Middle frontal gyrus (tissue), 1 donor: ENCODE measurements at regions not wholly inside any gene's neighbourhood (a gene's known extent, or its start where the extent isn't known, plus 50 kb on each side); places are given as distances from the start of the nearest gene placed in this dataset.

Experiments used
- DNase-seq: peaks from one replicate; pipeline ENCODE4 v3.0.0-alpha.2; 2015; ENCODE audit warnings: low spot score; ENCODE audit errors: extremely low spot score

GRCh38 chr2:5370158-5370557 lies 322.0 kb upstream of the SOX11 start:
- no peak for DNase-seq

- DNase-seq: no peak
Observed at GRCh38 chr2:5372141-5372540, 320.0 kb upstream of the SOX11 start.

GRCh38 chr2:5373200-5373599 lies 319.0 kb upstream of the SOX11 start:
- no peak for DNase-seq

GRCh38 chr2:5374762-5375161 lies 317.4 kb upstream of the SOX11 start:
- DNase-seq: no peak

GRCh38 chr2:5377323-5377722 lies 314.9 kb upstream of the SOX11 start:
- DNase-seq: no peak

GRCh38 chr2:5379811-5380210 lies 312.4 kb upstream of the SOX11 start:
- DNase-seq: no peak

GRCh38 chr2:5385596-5385995 lies 306.6 kb upstream of the SOX11 start:
- DNase-seq: no peak

- no peak for DNase-seq
Observed at GRCh38 chr2:5387406-5387805, 304.8 kb upstream of the SOX11 start.

GRCh38 chr2:5389740-5390139 lies 302.4 kb upstream of the SOX11 start:
- no peak for DNase-seq

GRCh38 chr2:5391362-5391761 lies 300.8 kb upstream of the SOX11 start:
- no peak for DNase-seq

GRCh38 chr2:5392658-5393057 lies 299.5 kb upstream of the SOX11 start:
- no peak for DNase-seq

- DNase-seq: no peak
Observed at GRCh38 chr2:5393474-5393873, 298.7 kb upstream of the SOX11 start.

GRCh38 chr2:5394223-5394622 lies 298.0 kb upstream of the SOX11 start:
- no peak for DNase-seq

- DNase-seq: no peak
Observed at GRCh38 chr2:5401115-5401657, 291.0 kb upstream of the SOX11 start.

GRCh38 chr2:5403392-5403791 lies 288.8 kb upstream of the SOX11 start:
- DNase-seq: no peak

- no peak for DNase-seq
Observed at GRCh38 chr2:5409898-5410381, 282.2 kb upstream of the SOX11 start.

GRCh38 chr2:5410991-5411700 lies 281.0 kb upstream of the SOX11 start:
- no peak for DNase-seq

- DNase-seq: no peak
Observed at GRCh38 chr2:5412001-5412400, 280.2 kb upstream of the SOX11 start.

GRCh38 chr2:5433855-5434254 lies 258.3 kb upstream of the SOX11 start:
- DNase-seq: no peak

GRCh38 chr2:5437375-5437774 lies 254.8 kb upstream of the SOX11 start:
- no peak for DNase-seq

- no peak for DNase-seq
Observed at GRCh38 chr2:5440174-5440573, 252.0 kb upstream of the SOX11 start.

GRCh38 chr2:5442736-5443135 lies 249.4 kb upstream of the SOX11 start:
- no peak for DNase-seq

- no peak for DNase-seq
Observed at GRCh38 chr2:5444168-5444567, 248.0 kb upstream of the SOX11 start.
